ENCODE measurements at regions not wholly inside any gene's neighbourhood (a gene's known extent, or its start where the extent isn't known, plus 50 kb on each side); places are given as distances from the start of the nearest gene placed in this dataset.

- no peak overlapping the region for H3K9ac ChIP-seq (ENCODE audit: control insufficient read depth, insufficient read depth, low read length)
- 0% methylated on average over 1 of the region's 1 CpG for WGBS (ENCODE audit: insufficient coverage, insufficient replicate concordance, low lambda C conversion rate, missing lambda C conversion rate)
- in situ Hi-C loops (cut with MboI): no loop called here
These were observed 961.7 kb upstream of the TMEFF2 start for GRCh38 chr2:193156480-193156879.

More at GRCh38 chr2:193156480-193156879, 961.7 kb upstream of the TMEFF2 start:
- POLR2A ChIA-PET: no interaction called here
- DNase-seq (ENCODE audit: low read depth, low spot score): no peak
- Histone ChIP-seq H2AFZ (ENCODE audit: control insufficient read depth, low read depth, low read length) (no peak overlapping the region), H3K79me2 (ENCODE audit: control insufficient read depth, insufficient read depth, low read length) (no peaks in the 10 kb centered on the region), H3K27me3 (replicated peaks in 1 of 2; ENCODE audit: control insufficient read depth in 2 of 2, insufficient read depth in 2 of 2, low read length in 1 of 2) (no peaks in the 10 kb centered on the region), H4K20me1 (ENCODE audit: control insufficient read depth, insufficient read depth) (no peaks in the 10 kb centered on the region), H3K4me2 (ENCODE audit: control insufficient read depth, insufficient read depth) (no peak overlapping the region), H3K4me3 (no peak overlapping the region), H3K9me3 (replicated peaks; ENCODE audit: control insufficient read depth, insufficient read depth, low read length) (no peaks in the 10 kb centered on the region), H3K27ac (ENCODE audit: control insufficient read depth, insufficient read depth) (no peak overlapping the region), H3K36me3 (ENCODE audit: control insufficient read depth in 2 of 2, insufficient read depth in 2 of 2, low read length in 1 of 2) (no peaks in the 10 kb centered on the region), H3K4me1 (ENCODE audit: control insufficient read depth, insufficient read depth, low read length) (no peaks in the 10 kb centered on the region)
- no peak for FAIRE-seq
- CTCF ChIA-PET: no interaction called here
- SMC1A ChIA-PET (ENCODE audit: uncharacterized antibody, unreplicated experiment): no interaction called here
- BruUV-seq (replicated peaks): no TSS peak
- no peak for ATAC-seq
- intact Hi-C loops (cut with micrococcal nuclease; ENCODE audit: unreplicated experiment): no loop called here
- RAD21 ChIA-PET (ENCODE audit: unreplicated experiment): no interaction called here
- TF ChIP-seq NR2F1 (conservative IDR thresholded peaks at IDR 0.05): no peak
- TF ChIP-seq ZNF592 (IDR thresholded peaks at IDR 0.05): no peak
- TF ChIP-seq JUND (IDR thresholded peaks at IDR 0.05; ENCODE audit: low read depth, low read length): no peak
- no peak for TF ChIP-seq MTA2 (IDR thresholded peaks at IDR 0.05; ENCODE audit: low read depth)
- TF ChIP-seq PAX8 (IDR thresholded peaks at IDR 0.05): no peak
- no peak for TF ChIP-seq SREBF1 (IDR thresholded peaks at IDR 0.05; ENCODE audit: low read length)
- TF ChIP-seq MYB (IDR thresholded peaks at IDR 0.05; ENCODE audit: borderline replicate concordance, low read depth, low read length): no peak
- no peak for TF ChIP-seq SUZ12 (IDR thresholded peaks at IDR 0.05; ENCODE audit: unreplicated experiment)
- TF ChIP-seq SMAD1 (IDR thresholded peaks at IDR 0.05; ENCODE audit: low read depth, partially characterized antibody): no peak
- TF ChIP-seq, protein P1, sequence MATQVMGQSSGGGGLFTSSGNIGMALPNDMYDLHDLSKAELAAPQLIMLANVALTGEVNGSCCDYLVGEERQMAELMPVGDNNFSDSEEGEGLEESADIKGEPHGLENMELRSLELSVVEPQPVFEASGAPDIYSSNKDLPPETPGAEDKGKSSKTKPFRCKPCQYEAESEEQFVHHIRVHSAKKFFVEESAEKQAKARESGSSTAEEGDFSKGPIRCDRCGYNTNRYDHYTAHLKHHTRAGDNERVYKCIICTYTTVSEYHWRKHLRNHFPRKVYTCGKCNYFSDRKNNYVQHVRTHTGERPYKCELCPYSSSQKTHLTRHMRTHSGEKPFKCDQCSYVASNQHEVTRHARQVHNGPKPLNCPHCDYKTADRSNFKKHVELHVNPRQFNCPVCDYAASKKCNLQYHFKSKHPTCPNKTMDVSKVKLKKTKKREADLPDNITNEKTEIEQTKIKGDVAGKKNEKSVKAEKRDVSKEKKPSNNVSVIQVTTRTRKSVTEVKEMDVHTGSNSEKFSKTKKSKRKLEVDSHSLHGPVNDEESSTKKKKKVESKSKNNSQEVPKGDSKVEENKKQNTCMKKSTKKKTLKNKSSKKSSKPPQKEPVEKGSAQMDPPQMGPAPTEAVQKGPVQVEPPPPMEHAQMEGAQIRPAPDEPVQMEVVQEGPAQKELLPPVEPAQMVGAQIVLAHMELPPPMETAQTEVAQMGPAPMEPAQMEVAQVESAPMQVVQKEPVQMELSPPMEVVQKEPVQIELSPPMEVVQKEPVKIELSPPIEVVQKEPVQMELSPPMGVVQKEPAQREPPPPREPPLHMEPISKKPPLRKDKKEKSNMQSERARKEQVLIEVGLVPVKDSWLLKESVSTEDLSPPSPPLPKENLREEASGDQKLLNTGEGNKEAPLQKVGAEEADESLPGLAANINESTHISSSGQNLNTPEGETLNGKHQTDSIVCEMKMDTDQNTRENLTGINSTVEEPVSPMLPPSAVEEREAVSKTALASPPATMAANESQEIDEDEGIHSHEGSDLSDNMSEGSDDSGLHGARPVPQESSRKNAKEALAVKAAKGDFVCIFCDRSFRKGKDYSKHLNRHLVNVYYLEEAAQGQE (IDR thresholded peaks at IDR 0.05; ENCODE audit: low read depth, low read length): no peak
- no peak for TF ChIP-seq GABPA (IDR thresholded peaks at IDR 0.05; ENCODE audit: low read depth)

Measured in GM12878 (cell line).